Right kidney (tissue), 1 donor: ENCODE measurements at regions not wholly inside any gene's neighbourhood (a gene's known extent, or its start where the extent isn't known, plus 50 kb on each side); places are given as distances from the start of the nearest gene placed in this dataset.

Source experiments
- DNase-seq: peaks from one replicate; pipeline ENCODE4 v3.0.0-alpha.2; 2016

DNA sequence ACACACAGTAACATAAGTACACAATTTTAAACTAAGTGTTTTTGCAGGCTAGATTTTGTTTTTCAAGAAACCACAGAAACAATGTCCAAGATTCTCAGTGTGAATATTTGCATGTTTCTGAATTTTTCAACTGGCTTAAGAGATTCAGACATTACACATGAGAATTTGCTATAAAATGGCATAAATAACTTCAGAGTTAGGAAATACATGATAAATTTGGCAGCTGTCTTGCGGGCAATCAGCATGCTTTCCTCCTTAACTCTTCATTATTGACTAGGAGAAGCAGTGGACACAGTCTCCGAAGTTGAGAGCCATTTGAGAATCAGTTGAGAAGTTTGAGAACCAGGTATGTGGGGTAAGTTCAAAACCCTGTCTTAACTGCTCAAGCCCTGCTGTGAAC lies 625.6 kb upstream of the SGO1 start:
- DNase-seq: no peak

DNA sequence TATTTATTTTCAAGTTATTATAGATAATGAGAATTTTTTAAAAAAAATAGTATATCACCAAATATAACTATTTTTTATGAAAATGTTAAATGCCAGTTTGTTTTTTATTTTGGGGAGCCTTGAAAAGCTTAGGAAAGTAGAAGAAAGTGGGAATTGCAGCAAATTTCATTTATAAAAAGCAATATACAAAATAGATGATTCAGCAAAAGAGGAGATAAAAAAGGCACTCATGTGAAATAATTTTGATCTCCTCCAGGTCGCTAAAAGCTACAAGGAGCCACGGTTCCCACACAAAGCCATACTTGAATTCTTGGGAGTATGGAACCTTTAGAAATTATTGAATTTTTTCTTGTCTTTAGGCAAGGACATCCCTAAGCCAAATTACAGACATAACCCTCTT lies 625.0 kb upstream of the SGO1 start:
- DNase-seq: no peak

DNA sequence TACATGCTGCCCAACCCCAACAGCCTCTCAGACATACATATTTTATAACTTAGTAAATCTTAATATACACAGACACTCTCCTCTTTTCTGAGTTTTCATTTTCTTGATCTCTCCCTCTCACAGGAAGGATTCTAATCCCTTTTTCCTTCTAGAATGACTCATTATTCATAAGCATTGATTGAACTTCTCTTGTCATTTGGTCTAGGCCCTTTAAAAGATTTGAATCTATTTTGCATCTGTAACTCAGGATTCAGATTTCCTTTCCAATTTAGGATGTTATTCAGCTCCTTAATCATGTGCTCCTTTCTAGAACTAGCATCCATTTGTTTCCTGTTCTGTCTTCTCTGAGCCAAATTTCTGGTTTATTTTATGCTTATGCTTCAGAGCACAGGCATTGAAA lies 624.5 kb upstream of the SGO1 start:
- no peak for DNase-seq

DNA sequence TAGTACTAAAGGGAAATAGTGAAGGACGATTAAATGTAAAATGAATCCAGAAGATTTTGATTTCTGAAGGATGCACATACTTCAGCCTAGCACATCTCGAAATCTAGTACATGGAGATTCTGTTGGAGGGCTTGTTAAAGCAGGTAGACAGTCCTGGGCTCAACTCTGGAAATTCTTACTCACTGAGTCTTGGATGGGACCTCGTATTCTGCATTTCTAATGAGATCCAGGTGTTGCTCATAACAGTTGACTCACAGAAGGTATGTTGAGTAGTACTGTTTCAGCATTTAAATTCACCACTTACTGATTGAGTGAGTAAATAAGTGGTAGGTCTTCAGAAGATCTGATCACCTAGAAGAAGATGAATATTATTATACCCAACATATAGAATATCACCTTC lies 623.4 kb upstream of the SGO1 start:
- DNase-seq: no peak

DNA sequence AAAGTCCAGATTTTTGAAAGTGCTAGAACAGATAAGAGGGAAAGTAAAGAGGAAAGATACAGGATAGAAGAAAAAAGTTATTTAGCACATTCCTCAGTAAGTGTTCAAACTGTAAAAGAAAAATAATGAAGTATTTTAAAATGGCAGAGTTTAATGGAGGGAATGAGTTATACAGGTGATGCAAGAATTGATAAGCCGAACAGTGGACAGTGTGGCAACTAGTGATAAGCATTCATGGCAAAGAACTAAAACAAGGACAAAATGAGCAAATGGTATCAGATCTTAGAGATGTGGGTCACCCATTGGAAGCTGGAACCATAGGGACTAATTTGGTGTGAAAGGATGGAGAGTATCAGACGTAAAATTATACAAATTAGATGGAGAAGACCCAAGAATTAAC lies 622.9 kb upstream of the SGO1 start:
- DNase-seq: no peak

DNA sequence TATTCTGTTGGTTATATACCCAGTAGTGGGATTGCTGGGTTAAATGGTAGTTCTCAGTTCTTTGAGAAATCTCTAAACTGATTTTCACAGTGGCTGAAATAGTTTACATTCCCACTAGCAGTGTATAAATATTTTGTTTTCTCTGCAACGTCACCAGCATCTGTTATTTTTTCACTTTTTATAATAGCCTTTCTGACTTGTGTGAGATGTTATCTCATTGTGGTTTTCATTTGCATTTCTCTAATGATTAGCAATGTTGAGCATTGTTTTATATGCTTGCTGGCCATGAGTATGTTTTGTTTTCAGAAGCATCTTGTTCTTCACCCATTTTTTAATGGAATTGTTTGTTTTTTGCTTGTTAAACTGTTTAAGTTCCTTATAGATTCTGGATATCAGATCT lies 612.7 kb upstream of the SGO1 start:
- no peak for DNase-seq

DNA sequence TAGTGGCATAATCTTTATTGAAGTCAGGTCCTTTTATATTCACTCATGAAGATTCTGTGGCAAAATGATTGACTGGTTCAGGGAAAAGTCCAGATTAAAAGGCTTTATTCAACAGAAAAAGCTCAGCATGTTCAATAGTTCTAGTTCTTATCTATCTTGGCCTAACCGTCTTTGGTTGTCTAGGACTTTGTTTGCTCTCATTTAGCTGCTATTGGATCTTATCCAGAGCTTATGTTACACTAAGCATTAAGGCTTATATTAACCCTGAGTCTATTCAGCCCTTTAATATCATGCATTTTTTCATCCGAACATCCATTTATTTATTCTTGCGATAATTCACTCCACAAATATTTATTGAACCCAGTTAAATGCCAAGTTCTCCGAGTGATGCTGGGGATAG lies 601.0 kb upstream of the SGO1 start:
- DNase-seq: no peak

DNA sequence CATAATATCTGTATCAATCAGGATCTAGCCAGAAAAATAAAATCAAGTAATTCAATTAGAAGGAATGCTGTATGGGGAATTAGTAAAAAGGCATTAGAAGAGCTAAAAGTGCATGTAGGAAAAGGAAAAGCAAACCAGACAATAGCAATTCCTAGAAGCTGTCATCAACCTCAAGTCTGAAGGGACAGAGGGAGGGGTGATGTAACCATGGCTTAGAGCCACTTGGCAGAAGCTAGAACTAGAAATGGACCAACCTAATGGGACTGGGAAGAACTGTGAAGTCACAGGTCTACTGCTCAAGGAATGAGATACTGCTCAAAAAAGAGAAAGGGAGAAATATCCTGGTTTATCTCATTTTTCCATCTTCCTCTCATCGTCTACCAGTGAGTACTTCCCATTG lies 590.7 kb upstream of the SGO1 start:
- DNase-seq: no peak

DNA sequence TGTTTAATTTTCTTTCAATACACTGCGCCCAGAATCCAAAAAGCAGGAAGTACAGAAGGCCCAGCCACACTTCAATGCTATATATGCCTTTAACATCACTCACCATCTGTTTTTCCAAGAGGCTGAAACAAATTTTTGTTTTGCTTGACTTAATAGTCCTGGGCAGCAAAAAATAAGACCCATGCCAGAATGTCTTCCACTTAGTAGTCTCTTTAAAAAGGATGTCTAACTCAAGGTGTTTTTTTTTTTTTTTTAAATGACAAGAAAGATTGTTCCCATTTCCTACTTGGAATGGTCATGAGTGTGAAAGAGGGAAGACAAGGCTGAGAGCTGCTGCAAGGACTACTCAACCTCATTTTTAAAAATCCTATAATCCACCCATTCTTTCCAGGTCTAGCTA lies 590.3 kb upstream of the SGO1 start:
- DNase-seq: no peak

DNA sequence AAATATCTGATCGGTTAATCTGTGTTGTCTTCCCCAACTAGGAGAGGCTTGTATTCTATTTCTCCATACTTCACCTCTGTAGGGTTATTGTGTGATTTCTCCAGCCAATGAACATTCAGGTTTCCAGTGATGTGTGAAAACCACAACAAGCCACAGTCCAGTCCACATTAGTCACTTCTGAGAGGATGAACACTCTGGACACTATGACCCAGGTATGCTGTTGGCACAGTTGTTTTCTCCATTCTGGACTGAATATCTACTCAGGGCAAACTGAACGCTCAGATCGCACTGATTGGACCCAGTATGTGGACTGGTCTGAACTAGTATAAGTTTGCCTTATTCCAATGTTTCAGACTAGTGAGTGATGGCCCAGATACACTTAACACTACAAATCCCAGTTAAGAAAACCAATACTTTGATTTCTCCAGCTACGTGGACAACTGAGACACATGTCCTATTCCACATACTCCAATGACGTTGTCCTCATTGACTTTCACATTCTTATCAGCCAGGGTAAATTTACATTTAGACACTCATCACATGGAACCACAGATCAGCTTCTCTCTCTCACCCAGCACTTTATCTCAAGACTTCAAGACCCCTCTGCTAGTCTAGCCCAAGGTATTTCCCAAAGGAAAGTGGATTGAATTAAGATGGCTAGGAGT lies 587.4 kb upstream of the SGO1 start:
- DNase-seq: no peak

DNA sequence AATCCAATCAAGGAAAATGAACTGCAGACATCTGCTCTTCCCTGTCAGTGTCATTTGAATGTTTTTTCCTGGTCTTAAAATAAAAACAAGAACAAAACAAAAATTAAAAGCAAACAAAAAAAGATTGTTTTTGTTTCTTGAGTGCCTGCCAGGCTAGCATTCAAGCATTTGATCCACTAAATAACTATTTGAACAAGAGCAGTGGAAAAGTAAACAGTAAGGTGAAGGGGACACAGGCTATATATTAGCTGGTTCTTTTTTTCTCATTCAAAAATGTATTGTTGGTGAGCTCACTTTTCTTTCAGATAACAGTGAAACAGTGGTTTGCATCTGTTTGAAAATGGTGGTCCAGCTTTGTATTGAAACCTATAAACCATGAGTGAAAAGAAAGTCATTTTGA lies 586.9 kb upstream of the SGO1 start:
- DNase-seq: no peak

DNA sequence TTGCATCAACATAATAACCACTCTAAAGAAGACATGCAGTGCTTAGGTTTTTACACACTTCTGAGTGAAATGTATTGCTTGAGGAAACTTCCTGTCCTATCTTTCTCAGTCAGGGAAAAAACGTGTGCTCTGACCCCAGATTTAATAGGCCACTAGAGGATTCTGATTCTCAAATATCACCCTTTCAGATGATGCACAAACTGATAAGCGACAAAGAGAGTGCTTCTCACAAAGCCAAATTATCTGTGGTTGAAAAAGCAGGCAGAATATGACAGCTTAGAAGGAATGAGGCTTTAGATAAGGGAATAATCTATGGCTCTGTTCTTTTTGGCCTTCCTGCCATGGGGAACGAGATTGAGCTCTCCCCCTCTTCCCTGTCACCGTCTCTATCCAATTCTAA lies 583.4 kb upstream of the SGO1 start:
- no peak for DNase-seq

DNA sequence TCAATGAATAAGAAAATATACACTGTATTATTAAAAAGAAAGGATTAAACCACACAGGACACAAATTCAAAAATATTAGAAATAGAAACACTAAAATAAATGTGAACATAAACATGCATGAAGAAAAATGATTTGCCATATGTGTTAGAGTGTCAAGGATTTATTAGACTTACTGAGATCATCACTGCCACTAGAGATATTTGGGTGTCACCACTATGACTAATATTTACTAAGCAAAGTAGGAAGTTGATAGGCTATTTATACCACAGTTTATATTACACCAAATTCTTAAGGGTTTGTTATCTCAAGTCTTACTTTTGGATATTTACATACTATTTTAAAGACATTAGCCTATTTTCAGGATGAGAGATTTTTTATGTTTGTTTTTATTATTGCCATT lies 575.0 kb upstream of the SGO1 start:
- DNase-seq: no peak

DNA sequence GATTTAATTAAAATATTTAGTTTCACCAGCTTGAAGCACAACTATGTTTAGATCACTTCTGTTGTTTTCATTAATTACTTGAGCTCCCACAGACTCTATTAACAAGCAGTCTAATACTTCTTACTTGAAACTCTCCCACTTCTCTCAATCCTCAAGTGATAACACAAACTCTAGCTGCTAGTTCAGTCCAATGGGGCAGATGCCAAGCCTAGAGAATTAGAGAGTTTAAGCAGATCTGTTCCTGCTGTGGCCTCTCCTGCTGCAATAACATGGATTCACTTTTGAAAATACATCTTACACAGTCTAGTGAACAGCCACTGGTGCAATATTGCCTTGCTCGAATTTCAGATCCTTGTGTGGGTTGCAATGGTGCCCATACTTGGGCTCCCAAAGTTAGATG lies 566.4 kb upstream of the SGO1 start:
- DNase-seq: no peak

DNA sequence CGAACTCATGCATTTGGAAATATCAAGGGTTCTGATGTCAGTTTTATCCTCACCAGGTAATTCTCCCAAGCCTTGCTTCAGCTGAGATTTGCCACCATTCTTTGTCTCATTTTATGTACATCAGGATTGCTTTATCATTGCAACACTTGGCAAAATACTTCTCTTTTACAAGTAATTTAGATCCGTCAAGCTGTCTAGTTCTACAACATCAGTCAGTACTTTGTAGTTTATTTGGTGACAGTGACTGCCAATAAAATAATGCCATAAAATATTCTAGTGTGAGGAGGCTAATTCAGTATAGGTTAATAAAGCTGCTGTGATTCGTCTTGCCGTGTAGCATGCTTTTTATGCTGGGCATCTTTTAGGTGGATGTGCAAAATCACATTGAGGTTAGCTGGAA lies 565.3 kb upstream of the SGO1 start:
- DNase-seq: no peak

DNA sequence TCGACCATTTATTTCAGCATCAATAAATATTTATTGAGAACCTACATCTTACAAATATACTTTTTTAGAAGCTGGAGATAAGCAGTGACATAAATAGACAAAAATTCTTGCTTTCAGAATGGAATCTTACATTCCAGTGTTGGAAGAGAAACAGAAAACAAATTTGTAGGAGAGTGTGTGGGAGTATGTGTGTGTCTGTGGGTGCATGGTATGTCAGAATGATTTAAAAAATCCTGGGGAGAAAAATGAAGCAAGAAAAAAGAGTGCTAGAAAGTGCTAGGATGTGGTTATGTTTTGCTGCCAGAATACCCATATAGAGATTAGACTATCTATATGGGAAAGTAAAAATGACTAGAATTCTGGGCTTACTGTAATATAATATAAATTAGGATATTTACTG lies 561.7 kb upstream of the SGO1 start:
- DNase-seq: no peak

DNA sequence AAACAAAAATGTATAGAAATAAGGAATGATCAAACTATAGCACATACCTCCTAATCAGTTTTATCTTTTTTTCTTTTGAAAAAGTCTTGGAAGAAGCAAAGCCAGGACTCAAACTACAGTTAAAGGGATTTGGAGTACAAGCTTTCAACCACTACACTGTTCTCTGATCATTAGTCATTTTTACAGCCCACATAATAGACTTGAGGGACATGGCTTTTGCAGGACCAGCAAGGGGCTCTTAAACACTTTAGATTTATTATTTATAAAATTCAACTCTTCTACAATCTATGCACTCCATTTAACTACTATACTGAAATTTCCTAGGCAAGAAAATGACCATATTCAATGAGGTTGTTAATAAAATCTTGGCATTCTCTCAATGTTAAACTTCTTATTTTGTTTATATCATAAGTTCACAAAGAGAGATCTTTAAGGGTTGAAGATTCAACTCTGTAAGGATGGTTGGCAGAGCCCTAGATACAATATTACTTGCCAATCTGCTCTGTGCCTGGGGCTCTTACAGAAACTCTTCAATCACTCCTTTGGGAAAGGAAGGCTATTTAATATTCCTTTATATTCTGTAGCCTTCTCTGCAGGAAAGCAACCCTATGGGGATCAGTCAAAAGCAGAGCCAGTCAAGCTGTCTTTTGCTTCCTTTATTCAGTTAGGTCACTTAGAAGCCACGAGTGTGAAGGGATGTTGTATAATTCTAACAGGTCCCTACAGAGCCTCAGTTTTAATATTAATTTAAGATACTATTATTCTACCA lies 557.7 kb upstream of the SGO1 start:
- no peak for DNase-seq

DNA sequence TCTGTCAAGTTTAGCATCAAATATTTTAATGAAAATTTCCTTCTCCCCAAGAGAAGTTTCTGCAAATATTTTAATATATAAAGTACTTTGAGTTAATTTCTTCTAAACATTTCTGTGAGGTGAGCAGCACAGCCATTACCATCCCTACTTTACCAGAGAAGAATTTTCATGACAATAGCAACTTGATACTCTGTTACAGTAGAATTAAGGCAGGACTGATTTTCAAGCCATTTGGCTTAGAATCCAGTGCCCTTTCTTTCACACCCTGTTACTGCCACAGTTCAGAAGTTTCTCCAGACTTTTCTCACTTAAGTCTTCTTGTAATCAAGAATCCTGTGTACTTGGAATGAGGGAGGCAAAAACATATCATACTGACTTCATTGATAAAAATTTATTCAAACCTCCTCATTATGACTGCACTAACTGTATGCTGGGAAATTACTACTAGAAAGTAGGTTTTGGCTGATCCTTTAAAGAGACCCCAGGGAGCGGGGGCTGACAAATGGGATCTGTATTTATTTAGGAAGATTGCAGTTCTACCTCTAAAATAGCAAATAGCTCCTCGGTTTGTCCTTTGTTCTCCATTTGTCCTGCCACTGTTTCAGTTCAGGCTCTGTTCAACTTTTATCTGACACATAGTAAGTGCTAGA lies 557.0 kb upstream of the SGO1 start:
- no peak for DNase-seq

DNA sequence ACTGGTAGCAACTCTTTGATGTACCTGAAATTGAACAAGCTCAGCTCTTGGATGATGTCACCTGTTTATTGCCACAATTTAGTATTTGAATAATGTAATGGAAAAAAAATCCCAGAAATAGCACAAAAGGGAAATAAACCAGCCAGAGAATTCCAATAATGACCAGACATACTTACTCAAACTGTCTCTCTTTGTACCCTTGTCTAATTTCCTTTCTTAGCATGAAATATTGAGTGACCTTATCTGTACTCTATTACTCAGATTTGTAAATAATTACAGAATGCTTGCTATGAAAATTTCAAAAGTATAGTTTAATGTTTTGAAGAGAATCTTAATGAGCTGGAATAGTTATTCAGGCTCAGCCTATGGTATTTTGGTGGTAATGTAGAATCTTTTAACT lies 555.4 kb upstream of the SGO1 start:
- DNase-seq: no peak

DNA sequence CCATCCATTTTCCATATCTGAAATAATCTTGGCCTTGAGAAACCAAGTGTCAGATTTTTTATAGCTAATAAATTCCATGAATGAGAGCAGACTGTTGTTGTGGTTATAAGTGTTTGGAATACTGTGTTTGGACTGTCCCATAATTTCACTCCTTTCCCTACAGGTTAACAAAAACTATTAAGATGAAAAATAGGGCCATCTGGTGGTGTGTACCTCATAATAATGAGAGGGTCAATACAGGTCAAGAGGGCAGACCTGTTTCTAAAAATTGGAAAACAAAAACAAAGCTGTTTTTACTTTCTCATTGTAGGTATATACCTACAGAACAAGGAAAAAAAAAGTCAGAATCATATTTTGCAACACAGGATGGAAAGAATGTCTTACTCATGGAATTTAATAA lies 553.8 kb upstream of the SGO1 start:
- DNase-seq: no peak

DNA sequence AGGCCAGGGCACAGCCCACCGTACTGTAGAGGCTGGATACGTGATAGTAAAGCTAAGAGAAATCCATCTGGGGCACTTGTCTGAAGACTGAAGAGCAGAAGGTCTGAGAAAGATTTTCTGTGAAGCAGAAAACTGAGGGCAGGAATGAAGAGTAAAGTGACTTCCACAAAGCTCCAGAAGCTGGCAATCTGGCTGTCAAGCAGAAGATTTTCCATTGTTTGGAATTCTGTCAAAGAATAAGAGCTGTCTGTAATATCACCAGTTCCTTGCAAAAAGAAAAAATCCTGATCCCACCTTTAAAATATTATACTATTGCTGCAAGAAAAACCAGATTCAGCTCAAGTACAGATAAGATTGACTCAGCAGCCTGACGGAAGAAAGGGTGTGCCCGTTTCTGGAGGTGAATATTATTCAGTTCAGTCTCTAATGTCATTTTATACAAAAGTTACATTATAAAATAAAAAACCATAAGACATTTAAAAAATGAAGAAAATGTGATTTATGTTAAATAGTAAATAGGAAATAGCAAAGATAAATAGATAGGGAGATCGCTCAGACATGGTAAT lies 550.4 kb upstream of the SGO1 start:
- DNase-seq: no peak

DNA sequence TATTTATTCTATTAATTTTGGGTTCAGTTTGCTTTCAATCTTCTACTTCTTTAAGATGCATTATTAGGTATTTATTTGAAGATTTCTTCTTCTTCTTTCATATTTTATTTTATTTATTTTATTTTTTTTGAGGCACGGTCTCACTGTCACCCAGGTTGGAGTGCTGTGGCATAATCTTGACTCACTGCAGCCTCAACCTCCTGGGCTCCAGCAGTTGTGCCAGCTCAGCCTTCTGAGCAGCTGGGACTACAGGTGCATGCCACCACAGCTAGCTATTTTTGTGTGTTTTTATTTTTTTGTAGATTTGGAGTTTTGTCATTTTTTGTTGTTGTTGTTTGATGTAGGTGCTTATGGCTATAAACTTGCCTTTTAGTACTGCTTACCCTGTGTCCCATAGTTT lies 543.2 kb upstream of the SGO1 start:
- DNase-seq: no peak

DNA sequence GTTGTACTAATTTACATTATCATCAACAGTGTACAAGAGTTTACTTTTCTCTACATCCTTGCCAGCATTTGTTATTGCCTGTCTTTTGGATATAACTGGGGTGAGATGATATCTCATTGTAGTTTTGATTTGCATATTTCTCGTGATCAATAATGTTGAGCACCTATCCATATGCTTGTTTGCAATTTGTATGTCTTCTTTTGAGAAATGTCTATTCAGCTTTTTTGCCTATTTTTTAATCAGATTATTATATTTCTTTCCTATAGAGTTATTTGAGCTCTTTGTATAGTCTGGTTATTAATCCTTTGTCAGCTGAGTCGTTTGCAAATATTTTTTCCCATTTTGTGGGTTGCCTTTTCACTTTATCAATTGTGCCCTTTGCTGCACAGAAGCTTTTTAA lies 540.8 kb upstream of the SGO1 start:
- no peak for DNase-seq

DNA sequence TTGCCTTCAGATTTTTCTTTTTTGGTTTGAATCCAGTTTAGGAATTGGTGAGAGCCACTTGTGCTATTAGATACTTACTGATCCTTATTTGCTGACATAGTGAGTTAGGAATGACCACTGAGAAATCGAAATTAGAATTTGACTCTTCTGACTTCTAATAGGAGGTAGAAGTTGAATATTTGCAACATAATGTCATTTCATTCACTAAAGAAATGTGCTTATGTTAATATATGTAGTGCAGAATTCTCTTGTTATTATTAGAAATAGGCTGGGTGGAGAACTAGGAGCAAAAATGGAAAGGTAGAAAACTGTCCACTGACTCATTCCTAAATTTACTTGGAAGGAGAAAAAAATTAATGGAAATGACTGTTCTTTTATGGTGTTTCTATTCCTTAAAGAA lies 538.2 kb upstream of the SGO1 start:
- no peak for DNase-seq
